HCT116 (cell line): ENCODE measurements at regions not wholly inside any gene's neighbourhood (a gene's known extent, or its start where the extent isn't known, plus 50 kb on each side); places are given as distances from the start of the nearest gene placed in this dataset.

Source experiments
- ATAC-seq: fragments of 200-7000 bp; cut with Tn5 transposase; 2 replicates; pipeline ENCODE4 v1.9.1; 2020; ENCODE audit warnings: mild to moderate bottlenecking, moderate library complexity
- BruUV-seq: library from RNA; stranded (reverse); fragments of 400-500 nt; replicated peaks from 2 replicates; lab custom pipeline; 2021; lab: Mats Ljungman, UMichigan
- CTCF ChIA-PET: fragments of 300-600 bp; sonication (Branson Sonifier 250); formaldehyde crosslinking; loops from one replicate; lab custom pipeline; 2021; ENCODE audit warnings: antibody characterized with exemption; lab: Charles Lee
- POLR2A ChIA-PET: fragments of 300-600, 350-600 bp; sonication (Branson Sonifier 250); formaldehyde crosslinking; loops from one replicate; lab custom pipeline; 2021; ENCODE audit warnings: antibody characterized with exemption; lab: Charles Lee
- RAD21 ChIA-PET, 2 experiments: fragments of 300-600 bp; sonication (Branson Sonifier 250); formaldehyde crosslinking; loops; one replicate each; lab custom pipeline; 2023; ENCODE audit warnings: low total read pairs in 2 of 2; ENCODE audit not compliant: uncharacterized antibody in 2 of 2, unreplicated experiment in 2 of 2, low non-redundant PET in 1 of 2; lab: Charles Lee
- DNase-seq: peaks from one replicate; pipeline ENCODE4 v3.0.0-alpha.2; 2010; ENCODE audit warnings: low read depth, low spot score
- H2AFZ ChIP-seq: fragments of 200-600 bp; shearing (Covaris generic), sonication (generic); 2 replicates; pipeline ENCODE4 v1.6.1; 2017; ENCODE audit warnings: low read depth, mixed run types, mixed read lengths, antibody characterized with exemption, low read length; ENCODE audit not compliant: poor library complexity, severe bottlenecking
- H3K27ac ChIP-seq: 2 replicates; pipeline ENCODE4 v1.5.1; 2012; ENCODE audit warnings: low read depth, low read length
- H3K27me3 ChIP-seq: fragments of 200-600 bp; sonication (generic); 2 replicates; pipeline ENCODE4 v1.6.1; 2016; ENCODE audit warnings: mixed run types, low read length, mixed read lengths; ENCODE audit not compliant: insufficient read depth
- H3K36me3 ChIP-seq, 2 experiments: fragments of 200-500 bp in 1 of 2; fragments of 200-600 bp in 1 of 2; sonication (Bioruptor generic) in 1 of 2; sonication (generic) in 1 of 2; 2 replicates each; pipeline versions ENCODE4 v1.5.1 to v1.6.1; 2014 to 2016; ENCODE audit warnings: low read length in 2 of 2, inconsistent platforms in 1 of 2, mixed read lengths in 1 of 2, mixed run types in 1 of 2; ENCODE audit not compliant: insufficient read depth in 2 of 2, control insufficient read depth in 1 of 2
- H3K4me1 ChIP-seq, 2 experiments: fragments of 200-600 bp in 1 of 2; sonication (generic) in 1 of 2; 2 replicates each; pipeline versions ENCODE4 v1.5.1 to v1.6.1; 2012 to 2017; ENCODE audit warnings: low read length in 2 of 2, inconsistent platforms in 1 of 2, mild to moderate bottlenecking in 1 of 2, mixed read lengths in 1 of 2, mixed run types in 1 of 2, moderate library complexity in 1 of 2; ENCODE audit not compliant: insufficient read depth in 2 of 2, control insufficient read depth in 1 of 2
- H3K4me2 ChIP-seq: fragments of 200-600 bp; sonication (generic); 2 replicates; pipeline ENCODE4 v1.6.1; 2017; ENCODE audit warnings: mixed run types, low read length, mixed read lengths
- H3K4me3 ChIP-seq, 2 experiments: fragments of 200-600 bp in 1 of 2; sonication (generic) in 1 of 2; replicated peaks in 1 of 2; 2 replicates each; pipeline ENCODE4 v1.5.1; 2011 to 2016; ENCODE audit warnings: low read length in 2 of 2, control low read depth in 1 of 2, low read depth in 1 of 2, mild to moderate bottlenecking in 1 of 2, mixed read lengths in 1 of 2, mixed run types in 1 of 2
- H3K79me2 ChIP-seq: fragments of 200-600 bp; sonication (generic); 2 replicates; pipeline ENCODE4 v1.6.1; 2017; ENCODE audit warnings: mild to moderate bottlenecking, mixed run types, low read length, moderate library complexity, mixed read lengths; ENCODE audit not compliant: insufficient read depth
- H3K9ac ChIP-seq: fragments of 200-600 bp; sonication (generic); 2 replicates; pipeline ENCODE4 v1.6.1; 2016; ENCODE audit warnings: low read length, mixed read lengths
- H3K9me2 ChIP-seq: fragments of 200-600 bp; sonication (generic), shearing (Covaris generic); 2 replicates; pipeline ENCODE4 v1.6.1; 2017; ENCODE audit warnings: mixed run types, mild to moderate bottlenecking, moderate library complexity; ENCODE audit not compliant: insufficient read depth
- H3K9me3 ChIP-seq, 2 experiments: fragments of 200-500 bp in 1 of 2; fragments of 200-600 bp in 1 of 2; sonication (Bioruptor generic) in 1 of 2; sonication (generic) in 1 of 2; 2 replicates each; pipeline ENCODE4 v1.6.1; 2014 to 2017; ENCODE audit warnings: low read length in 2 of 2, mixed read lengths in 2 of 2, inconsistent platforms in 1 of 2, low read depth in 1 of 2, mild to moderate bottlenecking in 1 of 2, mixed run types in 1 of 2, moderate library complexity in 1 of 2; ENCODE audit not compliant: control insufficient read depth in 1 of 2, insufficient read depth in 1 of 2
- H4K20me1 ChIP-seq: fragments of 200-600 bp; sonication (generic), shearing (Covaris generic); 2 replicates; pipeline ENCODE4 v1.6.1; 2017; ENCODE audit warnings: mixed run types, mild to moderate bottlenecking, moderate library complexity; ENCODE audit not compliant: insufficient read depth
- CBX3 ChIP-seq: IDR thresholded peaks from 2 replicates; pipeline ENCODE4 v1.6.1; 2012; ENCODE audit warnings: low read depth
- CEBPB ChIP-seq: IDR thresholded peaks from 2 replicates; pipeline ENCODE4 v1.6.1; 2012; ENCODE audit warnings: low read depth
- EGR1 ChIP-seq: IDR thresholded peaks from 2 replicates; pipeline ENCODE4 v1.6.1; 2012; ENCODE audit warnings: low read depth
- ELF1 ChIP-seq: IDR thresholded peaks from 2 replicates; pipeline ENCODE4 v1.6.1; 2012; ENCODE audit warnings: low read depth, borderline replicate concordance
- EZH2 ChIP-seq: fragments of 200-600 bp; sonication (generic); IDR thresholded peaks from 2 replicates; pipeline ENCODE4 v1.6.1; 2017; ENCODE audit warnings: antibody characterized with exemption, mixed run types
- EZH2phosphoT487 ChIP-seq: fragments of 200-600 bp; IDR thresholded peaks from 2 replicates; pipeline ENCODE4 v1.6.1; 2018; ENCODE audit warnings: antibody characterized with exemption, borderline replicate concordance
- FOSL1 ChIP-seq: IDR thresholded peaks from 2 replicates; pipeline ENCODE4 v1.6.1; 2012; ENCODE audit warnings: low read depth
- JUND ChIP-seq: IDR thresholded peaks from 2 replicates; pipeline ENCODE4 v1.6.1; 2012
- POLR2A ChIP-seq: IDR thresholded peaks from 2 replicates; pipeline ENCODE4 v1.7.0; 2011; ENCODE audit warnings: borderline replicate concordance; ENCODE audit not compliant: insufficient read depth, insufficient read length; ENCODE audit errors: extremely low read depth
- POLR2AphosphoS5 ChIP-seq: IDR thresholded peaks from 2 replicates; pipeline ENCODE4 v1.6.1; 2011; ENCODE audit warnings: mild to moderate bottlenecking, low read depth, low read length, moderate library complexity
- RAD21 ChIP-seq: IDR thresholded peaks from 2 replicates; pipeline ENCODE4 v1.6.1; 2012; ENCODE audit warnings: low read depth, mild to moderate bottlenecking
- SIN3A ChIP-seq: IDR thresholded peaks from 2 replicates; pipeline ENCODE4 v1.6.1; 2012; ENCODE audit warnings: low read depth
- SP1 ChIP-seq: IDR thresholded peaks from 2 replicates; pipeline ENCODE4 v1.6.1; 2012; ENCODE audit warnings: low read depth
- SRF ChIP-seq: IDR thresholded peaks from 2 replicates; pipeline ENCODE4 v1.6.1; 2012; ENCODE audit warnings: low read depth
- YY1 ChIP-seq: IDR thresholded peaks from 2 replicates; pipeline ENCODE4 v1.6.1; 2011; ENCODE audit warnings: low read length, low read depth, moderate library complexity, mild to moderate bottlenecking; ENCODE audit not compliant: insufficient replicate concordance; ENCODE audit errors: extremely low read depth
- ZFX ChIP-seq: fragments of 450-650 bp; IDR thresholded peaks from 2 replicates; pipeline ENCODE4 v1.6.1; 2017
- ZNF274 ChIP-seq: fragments of 200-500 bp; sonication (Bioruptor generic); IDR thresholded peaks from 2 replicates; pipeline ENCODE4 v1.6.1; 2014; ENCODE audit warnings: mild to moderate bottlenecking, low read depth, low read length, inconsistent platforms
- intact Hi-C: fragments of 100-400 bp; cut with micrococcal nuclease; formaldehyde crosslinking; loops from 2 replicates; pipeline ENCODE4 v1.10.0; 2022
- TF ChIP-seq, protein P1 (sequence below): IDR thresholded peaks from 2 replicates; pipeline ENCODE4 v1.6.1; 2012
- TF ChIP-seq, protein P2 (sequence below): IDR thresholded peaks from 2 replicates; pipeline ENCODE4 v1.6.1; 2012

DNA sequence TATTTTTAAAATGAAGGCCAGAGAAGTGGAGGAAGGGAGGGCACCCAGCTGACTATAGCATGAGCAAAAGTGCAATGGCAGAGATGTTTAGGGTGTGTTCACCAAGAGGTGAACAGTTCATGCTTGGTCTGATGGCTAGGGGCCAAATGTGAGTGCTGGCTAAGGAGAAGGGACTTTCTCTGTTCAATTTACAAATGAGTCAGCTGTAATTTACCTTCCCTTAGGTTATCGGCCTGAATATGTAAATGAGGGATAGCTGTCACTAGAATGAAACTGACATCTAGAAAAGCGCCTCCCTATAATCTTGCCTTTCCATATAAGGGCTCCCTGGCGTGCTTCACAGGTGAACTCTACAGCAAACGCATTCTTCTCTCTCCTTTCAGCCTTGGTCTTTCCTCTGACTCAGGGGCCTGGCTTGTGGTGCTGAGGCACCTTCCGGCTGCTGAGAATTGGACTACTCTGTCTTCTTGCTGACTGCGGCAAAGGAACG is 114.7 kb upstream of the BACH2 start:
- intact Hi-C loops: no loop called here
- POLR2A ChIA-PET: interaction anchor here (0.9 kb wide), 1 partner anchor 13 kb away, joined by 3 read pairs; no protein-coding TSS in a partner anchor
- ATAC-seq: peak; percentile 90

DNA sequence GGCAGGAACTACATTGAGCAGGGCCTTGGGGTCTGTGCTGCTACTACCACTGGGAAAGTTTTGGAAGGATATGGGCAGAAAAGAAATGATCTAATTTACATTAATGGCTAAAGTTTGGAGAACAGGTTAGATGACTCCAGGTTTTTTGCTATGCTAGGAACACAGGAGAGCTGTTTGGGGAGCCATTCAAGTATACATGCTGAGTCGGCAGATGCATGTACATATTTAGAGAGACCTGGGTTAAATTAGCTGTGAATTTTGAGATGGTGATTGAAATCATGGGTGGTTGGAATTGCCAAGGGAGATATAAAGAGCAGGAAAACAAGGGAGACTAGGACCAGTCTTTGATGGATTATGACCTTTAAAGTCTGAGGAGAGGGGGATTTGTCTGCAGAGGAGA is 113.1 kb upstream of the BACH2 start:
- POLR2A ChIA-PET: no interaction called here
- intact Hi-C loops: no loop called here
- Histone ChIP-seq H3K4me1 (peaks cover 13 to 53% of the 10 kb centered on the region in 2 experiments; a peak in 3 of 4 replicates), H3K4me2 (no peak overlapping the region), H3K9me3 (no peaks in the 10 kb centered on the region), H3K9me2 (no peaks in the 10 kb centered on the region), H3K27me3 (no peaks in the 10 kb centered on the region), H2AFZ (no peak overlapping the region), H3K27ac (no peak overlapping the region), H3K4me3 (no peak overlapping the region)
- CTCF ChIA-PET: interaction anchor here (1.5 kb wide), 1 partner anchor 469 kb away, joined by 5 read pairs; no protein-coding TSS in a partner anchor
- ATAC-seq: no peak
- DNase-seq: no peak
- TF ChIP-seq CEBPB (no peak), EGR1 (no peak), FOSL1 (no peak), ZFX (no peak), SIN3A (no peak), POLR2AphosphoS5 (no peak), EZH2phosphoT487 (no peak), EZH2 (no peak), RAD21 (no peak), ELF1 (no peak), POLR2A (no peak), JUND (no peak), CBX3 (no peak), SP1 (no peak), YY1 (no peak), ZNF274 (no peak)
- TF ChIP-seq, protein P1, sequence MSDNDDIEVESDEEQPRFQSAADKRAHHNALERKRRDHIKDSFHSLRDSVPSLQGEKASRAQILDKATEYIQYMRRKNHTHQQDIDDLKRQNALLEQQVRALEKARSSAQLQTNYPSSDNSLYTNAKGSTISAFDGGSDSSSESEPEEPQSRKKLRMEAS: no peak
- TF ChIP-seq, all 23 proteins: peak for 0
- Histone ChIP-seq H4K20me1 (no peaks in the 10 kb centered on the region), H3K9ac (no peak overlapping the region), H3K36me3 (no peaks in the 10 kb centered on the region), H3K79me2 (no peaks in the 10 kb centered on the region)
- no TSS peak for BruUV-seq
- RAD21 ChIA-PET: no interaction called here

More for the DNA sequence above, 114.7 kb upstream of the BACH2 start:
- Histone ChIP-seq H3K9ac (peak overlapping the region; percentile 23; the same call in 1 of the 2 replicates), H3K4me1 (peaks cover 10 to 50% of the 10 kb centered on the region in 2 experiments; a peak in 3 of 4 replicates), H3K4me3 (peak overlapping the region in 1 of 2 experiments; percentile 36; a peak in 2 of 4 replicates), H3K9me2 (no peaks in the 10 kb centered on the region), H3K4me2 (peak overlapping the region; percentile 62), H3K27me3 (no peaks in the 10 kb centered on the region), H3K9me3 (no peaks in the 10 kb centered on the region), H3K27ac (no peak overlapping the region), H4K20me1 (no peaks in the 10 kb centered on the region), H3K36me3 (no peaks in the 10 kb centered on the region), H2AFZ (peak overlapping the region; percentile 90), H3K79me2 (no peaks in the 10 kb centered on the region)
- CTCF ChIA-PET: interaction anchor here (1.5 kb wide), 1 partner anchor 471 kb away, joined by 5 read pairs; no protein-coding TSS in a partner anchor
- RAD21 ChIA-PET: no interaction called here
- no peak for TF ChIP-seq POLR2AphosphoS5
- TF ChIP-seq FOSL1: peak; percentile 32; the same call in 1 of the 2 replicates
- TF ChIP-seq SP1: peak; percentile 19; the same call in 1 of the 2 replicates
- peak; percentile 92 for TF ChIP-seq SRF
- TF ChIP-seq, protein P2, sequence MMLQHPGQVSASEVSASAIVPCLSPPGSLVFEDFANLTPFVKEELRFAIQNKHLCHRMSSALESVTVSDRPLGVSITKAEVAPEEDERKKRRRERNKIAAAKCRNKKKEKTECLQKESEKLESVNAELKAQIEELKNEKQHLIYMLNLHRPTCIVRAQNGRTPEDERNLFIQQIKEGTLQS: no peak
- no TSS peak for BruUV-seq
- peak; percentile 71 for DNase-seq
